A673 (cell line): ENCODE measurements at regions not wholly inside any gene's neighbourhood (a gene's known extent, or its start where the extent isn't known, plus 50 kb on each side); places are given as distances from the start of the nearest gene placed in this dataset.

Source experiments
- EZH2 ChIP-seq: fragments of 200-600 bp; sonication (generic); IDR thresholded peaks from 2 replicates; pipeline ENCODE4 v1.6.1; 2017; ENCODE audit warnings: borderline replicate concordance, low read depth, mild to moderate bottlenecking, mixed read lengths, antibody characterized with exemption, low read length; ENCODE audit not compliant: poor library complexity, severe bottlenecking
- TF ChIP-seq, protein P1 (sequence below): fragments of 300-800, 200-600 bp; sonication (generic); conservative IDR thresholded peaks from 2 replicates; pipeline ENCODE4 v1.5.1; 2017; ENCODE audit warnings: low read depth, mild to moderate bottlenecking, antibody characterized with exemption, low read length, moderate library complexity, mixed read lengths

DNA sequence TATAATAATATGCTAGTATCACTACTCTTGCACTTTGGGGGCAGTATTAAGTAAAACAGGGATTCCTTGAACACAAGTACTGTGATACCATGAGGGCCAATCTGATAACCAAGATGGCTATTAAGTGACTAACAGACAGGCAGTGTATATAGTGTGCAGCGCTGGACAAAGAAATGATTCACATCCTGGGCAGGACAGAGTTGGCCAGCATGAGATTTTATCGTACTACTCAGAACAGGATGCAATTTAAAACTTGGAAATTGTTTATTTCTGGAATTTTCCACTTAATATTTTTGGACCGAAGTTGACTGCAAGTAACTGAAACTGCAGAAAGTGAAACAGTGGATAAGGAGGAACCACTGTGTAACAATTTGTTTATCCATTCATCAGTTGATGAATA is 74.6 kb downstream of the DNTTIP2 start:
- TF ChIP-seq, protein P1, sequence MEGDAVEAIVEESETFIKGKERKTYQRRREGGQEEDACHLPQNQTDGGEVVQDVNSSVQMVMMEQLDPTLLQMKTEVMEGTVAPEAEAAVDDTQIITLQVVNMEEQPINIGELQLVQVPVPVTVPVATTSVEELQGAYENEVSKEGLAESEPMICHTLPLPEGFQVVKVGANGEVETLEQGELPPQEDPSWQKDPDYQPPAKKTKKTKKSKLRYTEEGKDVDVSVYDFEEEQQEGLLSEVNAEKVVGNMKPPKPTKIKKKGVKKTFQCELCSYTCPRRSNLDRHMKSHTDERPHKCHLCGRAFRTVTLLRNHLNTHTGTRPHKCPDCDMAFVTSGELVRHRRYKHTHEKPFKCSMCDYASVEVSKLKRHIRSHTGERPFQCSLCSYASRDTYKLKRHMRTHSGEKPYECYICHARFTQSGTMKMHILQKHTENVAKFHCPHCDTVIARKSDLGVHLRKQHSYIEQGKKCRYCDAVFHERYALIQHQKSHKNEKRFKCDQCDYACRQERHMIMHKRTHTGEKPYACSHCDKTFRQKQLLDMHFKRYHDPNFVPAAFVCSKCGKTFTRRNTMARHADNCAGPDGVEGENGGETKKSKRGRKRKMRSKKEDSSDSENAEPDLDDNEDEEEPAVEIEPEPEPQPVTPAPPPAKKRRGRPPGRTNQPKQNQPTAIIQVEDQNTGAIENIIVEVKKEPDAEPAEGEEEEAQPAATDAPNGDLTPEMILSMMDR, result no peak
- no peak for TF ChIP-seq EZH2
